ENCODE measurements at regions not wholly inside any gene's neighbourhood (a gene's known extent, or its start where the extent isn't known, plus 50 kb on each side); places are given as distances from the start of the nearest gene placed in this dataset.

DNA sequence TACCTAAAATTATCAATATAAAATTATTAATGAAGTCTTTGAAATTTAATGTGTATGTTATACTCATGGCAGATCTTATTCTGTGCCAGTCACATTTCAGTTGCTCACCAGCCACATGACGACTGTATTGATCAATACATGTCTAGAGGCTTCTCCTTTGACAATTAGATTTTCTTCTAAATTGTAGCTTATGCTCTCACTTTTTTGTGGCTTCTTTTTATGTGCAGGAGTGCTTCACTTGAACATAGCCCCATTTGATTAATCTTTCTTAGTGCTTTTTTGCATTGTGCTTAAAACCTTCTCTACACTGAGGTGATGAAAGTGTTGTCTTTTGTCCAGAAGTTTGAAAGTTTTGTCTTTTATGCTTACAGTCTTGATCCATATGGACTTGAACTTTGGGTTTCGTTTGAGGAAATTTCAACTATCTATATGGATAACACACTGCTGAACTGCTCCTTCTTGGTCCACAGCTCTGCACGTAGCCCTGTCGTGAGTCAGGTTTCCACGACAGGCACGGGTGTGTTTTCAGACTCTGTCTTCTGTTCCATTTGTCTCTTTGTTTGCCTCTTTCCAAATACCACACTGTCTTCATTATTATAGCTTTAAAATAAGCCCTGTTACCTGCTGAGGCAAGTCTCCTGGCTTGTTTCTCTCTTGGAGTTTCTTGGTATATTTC, 393.9 kb upstream of the CFAP20DC start:
- no peak for TF ChIP-seq POLR2A (IDR thresholded peaks at IDR 0.05; ENCODE audit: low read depth, low read length)
- no peak for TF ChIP-seq POLR2AphosphoS5 (IDR thresholded peaks at IDR 0.05; ENCODE audit: low read depth, low read length)
- no peak for TF ChIP-seq PAX5 (IDR thresholded peaks at IDR 0.05; ENCODE audit: insufficient read depth, low read length, severe bottlenecking)
- TF ChIP-seq TAF1 (IDR thresholded peaks at IDR 0.05; ENCODE audit: low read depth, low read length) = no peak

Measured in GM12891 (cell line).